SK-N-MC (cell line): ENCODE measurements at regions not wholly inside any gene's neighbourhood (a gene's known extent, or its start where the extent isn't known, plus 50 kb on each side); places are given as distances from the start of the nearest gene placed in this dataset.

Experiments
- DNase-seq: peaks from one replicate; pipeline ENCODE4 v3.0.0-alpha.2; 2011; ENCODE audit warnings: low read depth, low spot score
- H3K27ac ChIP-seq: fragments of 200-600 bp; sonication (generic); 2 replicates; pipeline ENCODE4 v1.5.1; 2016; ENCODE audit warnings: mixed run types
- H3K36me3 ChIP-seq: fragments of 200-600 bp; sonication (generic); 2 replicates; pipeline ENCODE4 v1.6.1; 2017; ENCODE audit warnings: antibody characterized with exemption, low read length, mixed read lengths; ENCODE audit not compliant: insufficient read depth
- H3K4me3 ChIP-seq: fragments of 200-600 bp; sonication (generic); 2 replicates; pipeline ENCODE4 v1.5.1; 2016
- H3K9ac ChIP-seq: fragments of 200-600 bp; sonication (generic); 2 replicates; pipeline ENCODE4 v1.8.0; 2017; ENCODE audit warnings: mixed run types, mixed read lengths; ENCODE audit not compliant: insufficient read length
- H3K9me3 ChIP-seq: fragments of 200-600 bp; sonication (generic); 2 replicates; pipeline ENCODE4 v1.6.1; 2017; ENCODE audit warnings: low read depth, mild to moderate bottlenecking, antibody characterized with exemption, low read length, moderate library complexity, mixed read lengths
- EZH2 ChIP-seq: fragments of 200-600 bp; sonication (generic); IDR thresholded peaks from one replicate; pipeline ENCODE4 v1.6.1; 2017; ENCODE audit warnings: antibody characterized with exemption
- FOXP2 ChIP-seq: optimal IDR thresholded peaks from 2 replicates; pipeline ENCODE3; 2011; ENCODE audit warnings: mild to moderate bottlenecking, moderate library complexity; ENCODE audit not compliant: insufficient read depth; ENCODE audit errors: extremely low read length, control extremely low read depth
- POLR2AphosphoS5 ChIP-seq: IDR thresholded peaks from 2 replicates; pipeline ENCODE4 v1.6.1; 2012; ENCODE audit warnings: mild to moderate bottlenecking, low read depth, low read length, borderline replicate concordance

DNA sequence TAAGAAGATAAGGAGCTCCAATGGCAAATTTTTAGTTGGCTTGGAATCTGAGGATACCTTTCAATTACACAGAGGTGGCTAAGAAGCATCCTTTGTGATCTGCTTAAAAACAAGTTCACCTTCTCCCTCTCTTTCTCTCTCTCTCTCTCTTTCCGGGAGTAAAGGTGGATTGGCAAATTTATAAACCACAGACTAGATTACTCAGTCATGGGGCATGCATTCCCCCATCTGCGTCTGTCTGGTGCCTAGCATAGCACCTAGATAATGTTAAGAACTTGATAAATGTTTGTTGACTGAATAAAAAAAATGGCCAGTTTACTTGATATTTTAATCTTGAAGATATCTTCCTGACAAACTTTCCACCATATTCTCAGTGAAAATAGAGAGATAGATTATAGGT is 312.3 kb downstream of the CDC5L start:
- DNase-seq: no peak
- TF ChIP-seq FOXP2 (no peak), POLR2AphosphoS5 (no peak), EZH2 (no peak)
- no peak overlapping the region for H3K27ac ChIP-seq
- no peaks in the 10 kb centered on the region for H3K9me3 ChIP-seq
- no peak overlapping the region for H3K9ac ChIP-seq
- no peaks in the 10 kb centered on the region for H3K36me3 ChIP-seq
- H3K4me3 ChIP-seq: no peak overlapping the region

DNA sequence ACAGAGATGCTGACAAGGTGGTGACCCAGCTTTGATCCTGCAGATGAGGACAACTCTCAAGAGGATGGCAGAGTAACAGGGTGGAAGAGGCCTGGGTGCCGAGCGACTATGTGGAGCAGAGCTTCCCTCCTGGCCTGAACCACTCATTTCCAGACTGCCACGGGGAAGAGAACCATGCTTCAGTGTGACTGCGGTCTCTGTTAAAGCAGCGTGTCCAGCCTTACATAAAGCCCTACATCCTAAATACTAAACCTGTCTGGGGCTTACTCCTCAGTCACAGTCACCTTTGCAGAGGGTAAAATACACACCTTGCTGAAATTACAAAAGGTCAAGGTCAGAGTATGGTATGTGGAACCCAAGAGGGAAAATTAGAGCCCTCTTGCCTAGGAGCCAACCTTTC is 312.9 kb downstream of the CDC5L start:
- Histone ChIP-seq H3K4me3 (no peak overlapping the region), H3K27ac (no peak overlapping the region), H3K9me3 (no peaks in the 10 kb centered on the region), H3K36me3 (no peaks in the 10 kb centered on the region), H3K9ac (no peak overlapping the region)
- no peak for DNase-seq
- TF ChIP-seq FOXP2 (no peak), POLR2AphosphoS5 (no peak), EZH2 (no peak)

GRCh38 chr6:44701038-44701636 is 313.6 kb downstream of the CDC5L start:
- H3K9ac ChIP-seq: no peak overlapping the region
- H3K4me3 ChIP-seq: no peak overlapping the region
- TF ChIP-seq POLR2AphosphoS5 (no peak), EZH2 (no peak), FOXP2 (no peak)
- no peak overlapping the region for H3K27ac ChIP-seq
- no peaks in the 10 kb centered on the region for H3K9me3 ChIP-seq
- DNase-seq: no peak
- no peaks in the 10 kb centered on the region for H3K36me3 ChIP-seq

GRCh38 chr6:44701637-44702101 is 314.2 kb downstream of the CDC5L start:
- DNase-seq: no peak
- TF ChIP-seq POLR2AphosphoS5: no peak
- TF ChIP-seq FOXP2: no peak
- TF ChIP-seq EZH2: no peak
- H3K27ac ChIP-seq: no peak overlapping the region
- H3K4me3 ChIP-seq: no peak overlapping the region
- H3K9ac ChIP-seq: no peak overlapping the region
- H3K9me3 ChIP-seq: no peaks in the 10 kb centered on the region
- no peaks in the 10 kb centered on the region for H3K36me3 ChIP-seq

- H3K9me3 ChIP-seq: no peaks in the 10 kb centered on the region
- no peak overlapping the region for H3K4me3 ChIP-seq
- DNase-seq: no peak
- H3K36me3 ChIP-seq: no peaks in the 10 kb centered on the region
- no peak for TF ChIP-seq POLR2AphosphoS5
- no peak for TF ChIP-seq EZH2
- no peak for TF ChIP-seq FOXP2
- H3K9ac ChIP-seq: no peak overlapping the region
- H3K27ac ChIP-seq: no peak overlapping the region
Measured at GRCh38 chr6:44702292-44702691, 314.8 kb downstream of the CDC5L start.

GRCh38 chr6:44704240-44705150 is 317.0 kb downstream of the CDC5L start:
- no peak for DNase-seq
- Histone ChIP-seq H3K36me3 (no peaks in the 10 kb centered on the region), H3K9me3 (no peaks in the 10 kb centered on the region), H3K9ac (no peak overlapping the region), H3K4me3 (no peak overlapping the region), H3K27ac (no peak overlapping the region)
- TF ChIP-seq FOXP2 (no peak), EZH2 (no peak), POLR2AphosphoS5 (no peak)

DNA sequence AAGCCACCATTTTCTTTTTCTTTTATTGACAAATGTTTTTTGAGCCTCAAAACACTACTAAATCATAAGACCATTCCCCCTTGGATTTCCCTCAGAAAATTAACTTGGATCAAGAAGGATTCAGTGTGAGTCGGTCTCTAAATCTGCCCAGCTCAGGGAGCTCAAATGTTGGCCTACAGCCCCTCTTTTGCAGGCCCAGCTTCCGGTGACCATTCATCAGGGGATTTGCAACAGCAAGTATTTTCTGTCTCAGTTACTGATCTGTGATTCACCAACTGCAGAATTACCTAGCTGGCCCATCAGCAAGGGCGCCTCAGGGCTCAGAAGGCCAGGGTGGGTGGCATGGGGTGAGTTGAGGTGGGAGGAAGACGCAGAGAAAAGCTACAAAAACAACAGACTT is 318.1 kb downstream of the CDC5L start:
- H3K27ac ChIP-seq: no peak overlapping the region

GRCh38 chr6:44706011-44706410 is 318.5 kb downstream of the CDC5L start:
- Histone ChIP-seq H3K4me3 (no peak overlapping the region), H3K9me3 (no peaks in the 10 kb centered on the region), H3K27ac (no peak overlapping the region), H3K36me3 (no peaks in the 10 kb centered on the region), H3K9ac (no peak overlapping the region)
- DNase-seq: no peak
- no peak for TF ChIP-seq FOXP2
- TF ChIP-seq POLR2AphosphoS5: no peak
- no peak for TF ChIP-seq EZH2

More for the DNA sequence above, 318.1 kb downstream of the CDC5L start:
- no peak for TF ChIP-seq POLR2AphosphoS5
- TF ChIP-seq FOXP2: no peak
- TF ChIP-seq EZH2: no peak
- Histone ChIP-seq H3K4me3 (no peak overlapping the region), H3K9me3 (no peaks in the 10 kb centered on the region), H3K9ac (no peak overlapping the region), H3K36me3 (no peaks in the 10 kb centered on the region)
- DNase-seq: no peak

DNA sequence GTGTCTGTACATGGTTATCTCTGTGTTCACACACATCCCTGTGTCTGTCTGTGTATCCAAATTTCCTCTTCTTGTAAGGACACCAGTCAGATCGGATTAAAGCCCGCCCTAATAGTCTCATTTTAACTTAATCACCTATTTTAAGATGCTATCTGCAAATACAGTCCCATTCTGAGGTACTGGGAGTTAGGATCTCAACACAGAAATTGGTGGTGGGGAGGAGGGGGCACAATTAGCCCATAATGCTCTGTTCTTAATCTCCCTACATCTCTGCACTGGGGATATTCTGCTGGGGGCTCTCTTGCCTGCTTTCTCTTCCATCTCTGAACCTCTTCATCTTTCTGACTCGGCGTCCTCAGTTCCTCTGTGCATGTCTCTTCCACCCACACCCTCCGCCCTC is 320.7 kb downstream of the CDC5L start:
- H3K9me3 ChIP-seq: no peaks in the 10 kb centered on the region
- DNase-seq: no peak
- no peak overlapping the region for H3K4me3 ChIP-seq
- H3K36me3 ChIP-seq: no peaks in the 10 kb centered on the region
- H3K9ac ChIP-seq: no peak overlapping the region
- H3K27ac ChIP-seq: no peak overlapping the region
- no peak for TF ChIP-seq FOXP2
- TF ChIP-seq EZH2: no peak
- TF ChIP-seq POLR2AphosphoS5: no peak
